ENCODE measurements at regions not wholly inside any gene's neighbourhood (a gene's known extent, or its start where the extent isn't known, plus 50 kb on each side); places are given as distances from the start of the nearest gene placed in this dataset.
A peak's percentile ranks its signal among the peaks of the same experiment; 100 is the strongest.

DNA sequence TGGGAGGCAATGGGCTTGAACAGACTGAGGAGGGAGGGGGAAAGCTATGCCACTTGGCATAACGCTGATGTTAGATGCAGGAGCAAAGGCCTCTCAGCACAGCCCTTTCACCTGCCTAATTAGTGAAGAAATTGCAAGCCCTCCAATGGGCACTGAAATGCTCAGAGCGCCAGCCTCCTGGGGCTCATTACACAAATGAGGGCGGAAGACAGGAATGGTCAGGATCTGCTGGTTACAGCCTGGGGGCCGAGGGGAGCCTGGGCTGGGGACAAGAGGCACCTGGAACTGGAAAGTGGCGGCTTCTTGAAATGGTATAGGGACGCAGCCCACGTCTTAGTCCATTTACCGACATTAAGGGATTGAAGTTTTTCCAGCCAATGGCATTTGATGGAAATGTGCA, 50.2 kb upstream of the PLET1 start:
- in situ Hi-C loops (cut with HindIII; ENCODE audit: low sequenced_read_pairs): no loop called here
- DNase-seq (ENCODE audit: low read depth, low spot score): no peak
- H3K4me3 ChIP-seq (ENCODE audit: low read depth, low read length): no peak overlapping the region
- no peak for TF ChIP-seq CTCF (IDR thresholded peaks at IDR 0.05; ENCODE audit: low read depth, low read length)

DNA sequence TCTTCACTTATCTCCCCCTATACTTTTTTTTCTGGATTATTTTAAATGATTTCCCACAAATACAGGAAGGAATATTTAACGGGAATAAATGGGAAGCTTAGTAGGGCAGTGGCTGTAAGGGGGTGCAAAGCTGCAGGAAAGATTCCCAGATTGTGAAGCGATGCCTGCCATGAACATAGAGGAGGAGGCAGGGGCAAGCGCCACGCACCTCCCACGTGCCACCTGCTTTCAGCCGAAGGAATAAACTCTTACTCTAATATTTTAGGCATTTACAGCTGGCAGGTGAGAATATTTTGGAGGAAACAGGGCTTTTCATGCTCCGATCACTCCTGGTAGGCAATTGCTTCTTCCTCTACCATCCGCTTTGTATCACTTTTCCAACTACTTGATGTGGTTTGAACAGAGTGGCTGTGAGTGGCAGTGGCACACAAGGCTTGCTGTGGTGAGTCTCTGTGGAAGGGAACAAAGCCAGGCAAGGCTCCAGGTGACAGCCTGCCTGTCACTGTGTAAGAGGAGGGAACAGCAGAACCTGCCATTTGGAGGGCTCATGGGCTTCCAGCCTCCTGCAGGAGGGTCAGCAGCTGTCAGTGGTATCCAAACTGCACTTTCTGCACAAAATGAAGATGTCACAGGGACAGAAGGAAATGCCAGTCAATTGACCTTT, 54.5 kb upstream of the PLET1 start:
- in situ Hi-C loops (cut with HindIII; ENCODE audit: low sequenced_read_pairs): no loop called here
- TF ChIP-seq CTCF (IDR thresholded peaks at IDR 0.05; ENCODE audit: low read depth, low read length): no peak

GRCh38 chr11:112315861-112316739, 55.4 kb upstream of the PLET1 start:
- no peak for TF ChIP-seq CTCF (IDR thresholded peaks at IDR 0.05; ENCODE audit: low read depth, low read length)
- DNase-seq (ENCODE audit: low read depth, low spot score): no peak
- in situ Hi-C loops (cut with HindIII; ENCODE audit: low sequenced_read_pairs): no loop called here
- no peak overlapping the region for H3K4me3 ChIP-seq (ENCODE audit: low read depth, low read length)

More for the DNA sequence above, 54.5 kb upstream of the PLET1 start:
- DNase-seq (ENCODE audit: low read depth, low spot score): no peak
- no peak overlapping the region for H3K4me3 ChIP-seq (ENCODE audit: low read depth, low read length)

DNA sequence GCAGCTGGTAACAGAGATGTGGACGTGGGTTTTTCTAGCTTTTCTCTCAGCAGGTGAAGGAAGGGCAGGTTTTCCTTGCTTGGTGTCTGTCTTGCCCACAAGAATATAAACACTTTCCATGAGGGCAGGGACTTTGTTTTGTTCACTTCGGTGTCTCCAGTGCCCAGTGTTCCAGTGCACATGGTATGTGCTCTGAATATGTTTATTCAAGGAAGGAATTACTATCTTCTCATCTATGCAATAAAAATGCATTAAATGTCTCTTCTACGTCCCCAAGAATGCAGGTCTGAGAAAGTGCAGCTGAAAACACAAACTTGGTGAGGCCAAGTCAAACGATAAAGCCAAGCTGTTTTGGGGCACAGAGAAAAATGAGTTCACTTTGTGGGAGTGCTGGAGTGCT, 56.3 kb upstream of the PLET1 start:
- in situ Hi-C loops (cut with HindIII; ENCODE audit: low sequenced_read_pairs): no loop called here
- no peak overlapping the region for H3K4me3 ChIP-seq (ENCODE audit: low read depth, low read length)
- DNase-seq (ENCODE audit: low read depth, low spot score): no peak
- no peak for TF ChIP-seq CTCF (IDR thresholded peaks at IDR 0.05; ENCODE audit: low read depth, low read length)

DNA sequence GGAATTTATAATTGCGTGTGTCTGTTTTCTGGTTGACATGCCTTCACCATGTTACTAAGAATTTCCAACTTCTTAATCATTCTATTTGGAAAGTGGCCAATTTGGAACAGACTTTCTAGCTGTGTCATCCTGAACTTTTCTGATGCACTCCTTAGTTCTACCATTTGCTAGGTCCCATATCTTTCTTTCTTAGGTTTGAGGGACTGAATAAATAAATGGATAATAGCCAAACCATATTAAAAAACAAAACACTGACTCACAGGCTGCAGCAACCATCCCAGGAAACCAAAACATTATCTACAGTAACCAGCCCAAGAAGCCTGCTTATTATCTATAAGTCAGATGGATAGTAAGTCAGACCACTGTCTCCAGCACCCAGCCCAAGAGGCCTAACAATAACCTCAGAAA, 57.5 kb upstream of the PLET1 start:
- in situ Hi-C loops (cut with HindIII; ENCODE audit: low sequenced_read_pairs): no loop called here
- no peak overlapping the region for H3K4me3 ChIP-seq (ENCODE audit: low read depth, low read length)
- no peak for TF ChIP-seq CTCF (IDR thresholded peaks at IDR 0.05; ENCODE audit: low read depth, low read length)
- peak; percentile 90 for DNase-seq (ENCODE audit: low read depth, low spot score)

- TF ChIP-seq CTCF (IDR thresholded peaks at IDR 0.05; ENCODE audit: low read depth, low read length): no peak
- in situ Hi-C loops (cut with HindIII; ENCODE audit: low sequenced_read_pairs): no loop called here
- no peak overlapping the region for H3K4me3 ChIP-seq (ENCODE audit: low read depth, low read length)
- no peak for DNase-seq (ENCODE audit: low read depth, low spot score)
Observed at GRCh38 chr11:112318661-112319060, 58.0 kb upstream of the PLET1 start.
